MG63 (cell line): ENCODE measurements at regions not wholly inside any gene's neighbourhood (a gene's known extent, or its start where the extent isn't known, plus 50 kb on each side); places are given as distances from the start of the nearest gene placed in this dataset.

Source experiments
- DNase-seq: peaks from one replicate; pipeline ENCODE4 v3.0.0-alpha.2; 2020
- H3K27me3 ChIP-seq: fragments of 250-450 bp; sonication (Bioruptor Pico); 2 replicates; pipeline ENCODE4 v1.5.1; 2020; ENCODE audit warnings: mild to moderate bottlenecking, moderate library complexity
- H3K36me3 ChIP-seq: fragments of 250-450 bp; sonication (Bioruptor Pico); 2 replicates; pipeline ENCODE4 v1.5.1; 2020; ENCODE audit warnings: mild to moderate bottlenecking, moderate library complexity
- H3K4me3 ChIP-seq: fragments of 250-450 bp; sonication (Bioruptor Pico); 2 replicates; pipeline ENCODE4 v1.5.1; 2020; ENCODE audit warnings: mild to moderate bottlenecking, moderate library complexity
- H3K9me3 ChIP-seq: fragments of 250-450 bp; sonication (Bioruptor Pico); 2 replicates; pipeline ENCODE4 v1.5.1; 2020; ENCODE audit warnings: mild to moderate bottlenecking, moderate library complexity

DNA sequence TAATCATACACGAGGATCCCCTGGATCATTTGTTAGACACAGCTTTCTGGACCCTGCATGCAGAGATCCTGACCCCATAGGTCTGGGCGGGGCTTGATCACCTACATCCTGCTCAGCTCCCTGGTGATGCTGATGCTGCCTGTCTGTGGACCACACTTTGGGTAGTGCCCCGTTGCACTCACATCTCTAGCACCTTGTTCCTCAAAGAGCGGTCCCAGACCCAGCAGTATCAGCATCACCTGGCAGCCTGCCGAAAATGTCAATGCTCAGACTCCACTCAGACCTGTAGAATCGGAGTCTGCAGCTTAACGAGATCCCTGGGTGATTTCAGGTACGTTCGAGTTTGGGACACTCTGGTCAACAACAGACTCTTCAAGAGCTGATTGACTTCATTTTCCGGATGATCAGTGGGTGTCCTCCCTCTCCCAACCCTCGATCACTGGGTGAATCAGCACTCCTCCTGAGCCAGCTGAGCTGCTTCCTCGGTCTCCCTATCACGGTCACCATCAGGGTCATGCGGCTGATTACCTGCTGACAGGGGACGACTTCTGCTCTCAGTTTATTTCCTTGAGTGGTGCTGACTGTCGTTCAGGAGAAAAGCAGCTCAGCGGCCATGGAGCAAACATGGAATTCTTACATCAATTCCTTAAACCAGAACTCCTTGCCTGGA is 150.6 kb upstream of the RAB12 start:
- H3K36me3 ChIP-seq, result no peaks in the 10 kb centered on the region
- no peak for DNase-seq
- no peaks in the 10 kb centered on the region for H3K27me3 ChIP-seq
- no peaks in the 10 kb centered on the region for H3K9me3 ChIP-seq
- H3K4me3 ChIP-seq, result no peak overlapping the region

GRCh38 chr18:8460748-8461147 is 148.5 kb upstream of the RAB12 start:
- Histone ChIP-seq H3K9me3 (no peaks in the 10 kb centered on the region), H3K36me3 (no peaks in the 10 kb centered on the region)
- no peak for DNase-seq

DNA sequence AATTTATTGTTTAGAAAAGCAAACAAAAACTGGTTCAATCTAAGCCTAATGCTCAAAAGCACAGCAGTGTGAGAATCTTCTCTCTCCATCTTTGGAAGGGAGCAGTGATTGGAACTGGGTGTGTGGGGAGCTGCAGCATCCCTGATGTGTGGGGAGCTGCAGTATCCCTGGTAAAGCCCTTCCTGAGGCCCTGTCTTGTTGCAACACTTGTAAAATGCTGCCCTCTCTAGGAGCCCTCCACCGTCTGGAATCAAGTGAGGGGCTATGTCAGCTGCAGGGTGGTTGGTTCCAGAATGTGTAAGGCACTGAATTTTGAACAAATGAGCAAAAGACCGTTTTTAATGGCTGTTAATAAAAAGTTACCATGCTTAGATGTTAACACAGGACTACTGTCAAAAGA is 147.7 kb upstream of the RAB12 start:
- no peaks in the 10 kb centered on the region for H3K36me3 ChIP-seq
- no peaks in the 10 kb centered on the region for H3K27me3 ChIP-seq
- no peaks in the 10 kb centered on the region for H3K9me3 ChIP-seq
- DNase-seq, result no peak
- H3K4me3 ChIP-seq, result no peak overlapping the region

More at GRCh38 chr18:8460748-8461147, 148.5 kb upstream of the RAB12 start:
- Histone ChIP-seq H3K4me3 (no peak overlapping the region), H3K27me3 (no peaks in the 10 kb centered on the region)

- H3K27me3 ChIP-seq, result no peaks in the 10 kb centered on the region
- no peak overlapping the region for H3K4me3 ChIP-seq
- H3K9me3 ChIP-seq, result no peaks in the 10 kb centered on the region
- DNase-seq, result no peak
- no peaks in the 10 kb centered on the region for H3K36me3 ChIP-seq
Measured at GRCh38 chr18:8462651-8463185, 146.5 kb upstream of the RAB12 start.

DNA sequence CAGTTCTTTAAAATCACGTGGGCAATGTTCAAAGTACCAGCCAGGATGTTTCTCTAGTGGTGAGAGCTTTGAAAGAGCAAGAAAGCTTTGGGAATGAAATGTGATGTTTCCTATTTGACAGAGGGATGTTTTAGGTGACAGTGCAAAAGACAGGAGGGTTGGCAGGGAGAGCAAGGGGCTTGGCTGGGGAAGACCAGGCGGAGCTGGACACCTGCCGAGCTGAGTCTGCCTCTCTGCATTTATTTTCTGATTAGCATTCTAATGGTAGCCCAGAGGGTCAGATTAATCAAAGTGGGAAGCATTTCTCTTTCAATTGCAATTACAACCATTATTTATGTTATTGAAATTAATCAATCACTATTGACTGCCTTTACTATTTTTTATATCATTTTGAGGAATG is 145.4 kb upstream of the RAB12 start:
- Histone ChIP-seq H3K4me3 (no peak overlapping the region), H3K9me3 (no peaks in the 10 kb centered on the region), H3K27me3 (no peaks in the 10 kb centered on the region), H3K36me3 (no peaks in the 10 kb centered on the region)
- no peak for DNase-seq

- no peak overlapping the region for H3K4me3 ChIP-seq
- no peaks in the 10 kb centered on the region for H3K36me3 ChIP-seq
- H3K27me3 ChIP-seq, result no peaks in the 10 kb centered on the region
- H3K9me3 ChIP-seq, result no peaks in the 10 kb centered on the region
- no peak for DNase-seq
Measured at GRCh38 chr18:8468191-8468590, 141.0 kb upstream of the RAB12 start.

DNA sequence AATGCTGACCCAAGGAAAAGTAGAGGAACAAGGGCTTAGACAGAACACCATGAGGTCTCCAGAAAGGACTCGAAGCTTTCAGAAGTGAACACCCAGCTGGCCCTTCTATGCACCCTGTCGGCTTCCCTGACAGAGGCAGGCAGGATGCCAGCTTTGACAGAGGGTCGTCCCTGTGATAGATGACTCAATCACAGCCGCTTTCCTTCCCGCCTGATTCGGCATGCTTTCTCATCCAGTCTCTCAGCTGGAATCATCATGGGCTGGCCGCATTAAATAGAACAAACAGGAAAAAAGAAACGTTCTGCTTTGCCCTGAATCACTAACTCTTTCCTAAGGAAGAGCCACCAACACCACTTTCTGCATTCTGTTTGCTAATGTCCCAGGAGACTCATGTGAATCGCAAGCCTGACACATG is 140.3 kb upstream of the RAB12 start:
- no peaks in the 10 kb centered on the region for H3K9me3 ChIP-seq
- DNase-seq, result peak; percentile 33
- H3K36me3 ChIP-seq, result no peaks in the 10 kb centered on the region
- H3K27me3 ChIP-seq, result no peaks in the 10 kb centered on the region
- no peak overlapping the region for H3K4me3 ChIP-seq

DNA sequence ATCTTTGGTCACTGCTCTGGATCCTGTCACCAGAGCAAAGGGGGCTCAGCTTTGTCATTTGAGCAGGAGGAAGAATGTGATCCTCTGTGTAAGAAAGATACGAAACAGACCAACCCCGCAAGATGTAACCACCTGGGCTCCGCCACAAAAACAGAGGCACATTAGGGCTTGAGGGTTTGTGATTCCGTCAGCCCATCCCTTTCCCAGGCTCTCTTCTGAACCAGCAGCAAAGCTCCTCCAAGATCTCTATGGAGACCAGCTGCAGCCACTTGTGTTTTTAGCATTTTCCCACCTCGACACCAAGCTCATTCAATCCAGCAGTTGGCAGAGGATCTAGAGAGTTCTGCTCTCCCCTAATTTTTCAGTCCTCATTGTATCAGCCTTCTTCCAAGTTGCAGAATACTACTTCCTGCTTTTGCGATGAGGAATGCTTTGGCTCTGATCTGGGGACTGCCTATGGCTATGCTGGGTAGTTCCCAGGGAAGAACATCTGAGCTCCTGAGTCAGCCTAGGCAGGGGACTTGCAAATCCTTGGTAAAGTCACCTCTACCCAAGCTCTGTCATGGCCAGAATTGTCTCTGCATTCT is 139.6 kb upstream of the RAB12 start:
- H3K4me3 ChIP-seq, result no peak overlapping the region
- H3K9me3 ChIP-seq, result no peaks in the 10 kb centered on the region
- H3K36me3 ChIP-seq, result no peaks in the 10 kb centered on the region
- H3K27me3 ChIP-seq, result no peaks in the 10 kb centered on the region
- DNase-seq, result peak; percentile 34

DNA sequence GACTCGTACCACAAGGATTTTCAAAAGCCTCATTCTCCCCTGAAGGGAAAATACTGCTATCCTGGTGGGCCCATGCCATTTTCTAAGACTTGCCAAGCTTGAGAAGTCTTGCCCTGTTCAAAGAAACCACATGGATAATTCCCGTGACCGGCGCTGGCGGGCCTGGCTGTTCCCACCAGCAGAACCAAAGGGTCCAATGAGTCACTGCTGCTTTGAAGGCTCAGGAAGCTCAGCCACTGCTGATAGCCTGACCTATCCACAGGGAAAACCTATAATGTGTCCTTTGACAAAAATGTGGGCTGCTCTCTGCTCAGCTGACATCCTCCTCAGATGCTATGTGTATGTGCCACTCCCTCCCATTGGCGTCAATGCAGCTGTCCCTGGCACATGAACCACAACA is 137.9 kb upstream of the RAB12 start:
- H3K27me3 ChIP-seq, result no peaks in the 10 kb centered on the region
- peak; percentile 33 for DNase-seq
- H3K36me3 ChIP-seq, result no peaks in the 10 kb centered on the region
- H3K9me3 ChIP-seq, result no peaks in the 10 kb centered on the region
- H3K4me3 ChIP-seq, result no peak overlapping the region

GRCh38 chr18:8474661-8475060 is 134.6 kb upstream of the RAB12 start:
- Histone ChIP-seq H3K4me3 (no peak overlapping the region), H3K36me3 (no peaks in the 10 kb centered on the region), H3K27me3 (no peaks in the 10 kb centered on the region), H3K9me3 (no peaks in the 10 kb centered on the region)
- no peak for DNase-seq

GRCh38 chr18:8477615-8478014 is 131.6 kb upstream of the RAB12 start:
- Histone ChIP-seq H3K36me3 (no peaks in the 10 kb centered on the region), H3K9me3 (no peaks in the 10 kb centered on the region), H3K27me3 (no peaks in the 10 kb centered on the region), H3K4me3 (no peak overlapping the region)
- no peak for DNase-seq

- DNase-seq, result peak; percentile 46
Measured at GRCh38 chr18:8478166-8478967, 130.9 kb upstream of the RAB12 start.

GRCh38 chr18:8478968-8479370 is 130.3 kb upstream of the RAB12 start:
- H3K27me3 ChIP-seq, result no peaks in the 10 kb centered on the region
- no peak overlapping the region for H3K4me3 ChIP-seq
- no peaks in the 10 kb centered on the region for H3K9me3 ChIP-seq
- no peak for DNase-seq
- no peaks in the 10 kb centered on the region for H3K36me3 ChIP-seq

More at GRCh38 chr18:8478166-8478967, 130.9 kb upstream of the RAB12 start:
- Histone ChIP-seq H3K4me3 (no peak overlapping the region), H3K36me3 (no peaks in the 10 kb centered on the region), H3K9me3 (no peaks in the 10 kb centered on the region), H3K27me3 (no peaks in the 10 kb centered on the region)

DNA sequence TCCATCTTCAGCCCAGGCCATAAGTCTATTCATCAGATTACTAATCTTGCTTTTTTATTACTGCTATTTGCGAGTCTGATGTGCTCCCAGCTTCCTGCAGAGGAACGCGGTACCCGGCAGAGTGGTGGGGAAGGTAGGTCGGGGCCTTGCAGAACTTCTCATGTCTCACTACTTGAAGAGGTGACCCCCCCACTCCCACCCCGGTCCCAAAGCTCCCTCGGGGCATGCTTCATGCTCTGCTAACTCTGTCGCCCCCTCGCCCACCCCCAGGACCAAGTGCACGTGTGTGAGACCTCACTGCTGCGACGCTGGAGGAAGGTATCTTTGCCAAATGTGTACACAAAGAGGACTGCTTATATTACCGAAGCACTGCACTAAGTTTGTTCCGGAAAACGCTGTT is 129.4 kb upstream of the RAB12 start:
- no peak overlapping the region for H3K4me3 ChIP-seq
- no peaks in the 10 kb centered on the region for H3K9me3 ChIP-seq
- DNase-seq, result no peak
- H3K36me3 ChIP-seq, result no peaks in the 10 kb centered on the region
- H3K27me3 ChIP-seq, result no peaks in the 10 kb centered on the region

DNA sequence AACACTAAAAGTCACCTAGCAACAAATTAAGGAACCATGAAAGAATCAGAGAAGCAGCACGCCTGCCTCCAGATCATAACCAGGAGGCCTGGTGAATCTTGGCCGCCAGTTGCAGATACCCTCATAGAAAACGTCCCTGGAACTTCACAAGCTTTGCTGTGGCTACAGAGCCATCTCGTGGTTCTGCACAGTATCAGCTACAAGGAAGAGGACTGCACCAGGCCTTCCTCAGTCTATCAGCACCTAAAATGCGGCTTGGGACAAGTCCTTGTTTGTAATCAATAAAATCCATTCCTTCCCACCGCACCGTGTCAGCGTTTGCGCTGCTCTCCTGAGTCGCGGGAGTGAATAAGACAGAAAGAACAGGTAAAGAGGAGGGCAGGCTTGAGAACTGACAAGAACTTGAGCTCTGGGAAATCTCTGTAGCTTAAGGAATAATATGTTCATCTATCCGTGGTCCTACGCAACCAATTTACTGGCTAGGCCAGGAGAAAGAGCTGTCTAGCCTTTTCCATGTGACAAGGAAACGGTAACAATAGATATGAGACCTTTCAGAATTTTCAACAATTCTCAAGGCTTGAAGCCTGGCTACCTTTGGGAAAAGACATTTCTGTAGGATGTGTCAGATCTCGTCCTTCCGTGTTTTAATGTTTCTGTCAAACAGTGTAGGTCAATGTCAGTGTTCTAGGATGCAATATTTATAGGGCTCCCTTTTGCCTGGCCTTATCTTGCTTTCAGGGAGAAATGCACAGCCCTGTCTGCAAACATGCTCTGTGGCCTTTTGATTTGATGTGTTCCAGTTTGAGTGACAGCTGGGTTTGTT is 128.5 kb upstream of the RAB12 start:
- no peaks in the 10 kb centered on the region for H3K27me3 ChIP-seq
- H3K9me3 ChIP-seq, result no peaks in the 10 kb centered on the region
- DNase-seq, result no peak
- no peak overlapping the region for H3K4me3 ChIP-seq
- no peaks in the 10 kb centered on the region for H3K36me3 ChIP-seq

DNA sequence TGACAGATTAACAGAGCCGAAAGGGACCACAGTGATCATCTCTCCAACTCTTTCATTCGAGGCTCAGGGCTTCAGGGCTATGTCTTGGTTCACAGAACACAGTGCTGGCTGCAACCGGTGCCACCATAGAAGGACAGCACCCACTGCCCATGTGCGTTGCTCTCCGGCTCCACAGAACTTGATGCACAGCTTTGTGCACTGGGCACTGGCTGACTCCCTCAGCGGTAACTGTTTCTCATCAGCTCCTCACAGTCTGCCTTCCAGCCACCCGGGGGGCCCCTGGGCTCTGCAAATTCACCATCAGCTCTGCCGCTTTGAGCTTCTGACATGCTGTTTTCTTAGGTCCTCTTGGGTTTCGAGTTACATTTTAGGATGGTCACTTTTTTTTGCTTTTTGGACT is 124.3 kb upstream of the RAB12 start:
- no peaks in the 10 kb centered on the region; the same call in 1 of the 2 replicates for H3K27me3 ChIP-seq
- DNase-seq, result no peak
- no peaks in the 10 kb centered on the region for H3K36me3 ChIP-seq
- no peaks in the 10 kb centered on the region for H3K9me3 ChIP-seq
- H3K4me3 ChIP-seq, result no peak overlapping the region

- Histone ChIP-seq H3K9me3 (no peaks in the 10 kb centered on the region), H3K27me3 (no peaks in the 10 kb centered on the region; the same call in 1 of the 2 replicates), H3K4me3 (no peak overlapping the region), H3K36me3 (no peaks in the 10 kb centered on the region)
- no peak for DNase-seq
Measured at GRCh38 chr18:8489761-8490160, 119.5 kb upstream of the RAB12 start.
